ENCODE measurements at regions not wholly inside any gene's neighbourhood (a gene's known extent, or its start where the extent isn't known, plus 50 kb on each side); places are given as distances from the start of the nearest gene placed in this dataset.

- Histone ChIP-seq H3K9me1 (ENCODE audit: insufficient read depth, low read length) (no peaks in the 10 kb centered on the region), H3K18ac (ENCODE audit: low read depth, low read length) (no peak overlapping the region), H2BK15ac (ENCODE audit: low read depth, low read length) (no peak overlapping the region), H2BK20ac (ENCODE audit: low read depth, low read length) (no peak overlapping the region), H3K27me3 (ENCODE audit: control insufficient read depth, insufficient read depth, low read length) (peaks cover 27% of the 10 kb centered on the region), H4K20me1 (ENCODE audit: insufficient read depth, low read length) (no peaks in the 10 kb centered on the region), H3K27ac (ENCODE audit: insufficient read depth, low read length) (no peak overlapping the region), H3K4me2 (ENCODE audit: low read depth, low read length) (no peak overlapping the region), H3K4me3 (ENCODE audit: insufficient read depth, low read depth, low read length) (no peak overlapping the region), H2AK5ac (ENCODE audit: low read depth, low read length) (no peak overlapping the region), H3K79me1 (ENCODE audit: low read depth in 1 of 2, low read length in 2 of 2) (no peaks in the 10 kb centered on the region), H2AFZ (replicated peaks; ENCODE audit: low read length, poor library complexity) (no peak overlapping the region), H3K4ac (ENCODE audit: low read depth, low read length) (no peak overlapping the region), H4K5ac (ENCODE audit: low read depth, low read length) (no peak overlapping the region), H2BK5ac (ENCODE audit: low read depth, low read length, poor library complexity, severe bottlenecking) (no peak overlapping the region), H3K14ac (replicated peaks; ENCODE audit: low read depth, low read length) (no peak overlapping the region), H2AK9ac (replicated peaks; ENCODE audit: low read depth, low read length, poor library complexity) (no peak overlapping the region), H3K23ac (ENCODE audit: low read depth, low read length) (no peak overlapping the region), H3K4me1 (ENCODE audit: control insufficient read depth, insufficient read depth, low read length) (no peaks in the 10 kb centered on the region), H3K9ac (ENCODE audit: low read depth, low read length) (no peak overlapping the region), H3K9me3 (ENCODE audit: control insufficient read depth, insufficient read depth, low read length) (no peaks in the 10 kb centered on the region), H4K91ac (ENCODE audit: insufficient read depth, low read depth, low read length) (no peak overlapping the region), H2BK120ac (ENCODE audit: low read depth, low read length) (no peak overlapping the region), H3K36me3 (ENCODE audit: control insufficient read depth, insufficient read depth, low read length) (no peaks in the 10 kb centered on the region), H4K8ac (ENCODE audit: low read depth in 2 of 2, low read length in 2 of 2) (no peak overlapping the region), H3K56ac (ENCODE audit: extremely low read depth, insufficient read depth, low read length) (no peak overlapping the region)
- ATAC-seq (ENCODE audit: low read depth) (no peak), DNase-seq (no peak)
- ChIA-PET CTCF (no interaction called here), POLR2A (ENCODE audit: unreplicated experiment) (no interaction called here)
- dilution Hi-C loops (cut with HindIII; ENCODE audit: low sequenced_read_pairs, unreplicated experiment), result no loop called here
- TF ChIP-seq ELK1 (IDR thresholded peaks at IDR 0.05; ENCODE audit: borderline replicate concordance, low read depth, low read length) (no peak), POLR2A (IDR thresholded peaks at IDR 0.05; ENCODE audit: low read depth, low read length) (no peak), USF2 (IDR thresholded peaks at IDR 0.05; ENCODE audit: low read depth, low read length) (no peak), RAD21 (IDR thresholded peaks at IDR 0.05; ENCODE audit: low read length) (no peak), SMC3 (IDR thresholded peaks at IDR 0.05; ENCODE audit: low read depth, low read length) (no peak), CTCF (conservative IDR thresholded peaks at IDR 0.05; ENCODE audit: low read depth, low read length) (no peak), NFE2L2 (IDR thresholded peaks at IDR 0.05; ENCODE audit: low read depth, low read length) (no peak), BHLHE40 (IDR thresholded peaks at IDR 0.05; ENCODE audit: low read depth, low read length) (no peak), MAZ (IDR thresholded peaks at IDR 0.05; ENCODE audit: borderline replicate concordance, low read depth, low read length) (no peak), RCOR1 (IDR thresholded peaks at IDR 0.05; ENCODE audit: insufficient replicate concordance, low read length) (no peak), MXI1 (IDR thresholded peaks at IDR 0.05; ENCODE audit: borderline replicate concordance, low read depth, low read length) (no peak), MAFK (IDR thresholded peaks at IDR 0.05; ENCODE audit: low read depth, low read length) (no peak)
- intact Hi-C loops (cut with micrococcal nuclease), result no loop called here
- in situ Hi-C loops (cut with MboI; ENCODE audit: low sequenced_read_pairs), result no loop called here
- no TSS peak for BruUV-seq (replicated peaks)
- WGBS, 2 experiments (ENCODE audit: extremely low coverage in 2 of 2, insufficient read length in 1 of 2), result no CpG with 5 or more reads among the region's 2 CpGs
These were observed 244.3 kb upstream of the RTL1 start for GRCh38 chr14:101147848-101148247.
